ENCODE measurements at regions not wholly inside any gene's neighbourhood (a gene's known extent, or its start where the extent isn't known, plus 50 kb on each side); places are given as distances from the start of the nearest gene placed in this dataset.

DNA sequence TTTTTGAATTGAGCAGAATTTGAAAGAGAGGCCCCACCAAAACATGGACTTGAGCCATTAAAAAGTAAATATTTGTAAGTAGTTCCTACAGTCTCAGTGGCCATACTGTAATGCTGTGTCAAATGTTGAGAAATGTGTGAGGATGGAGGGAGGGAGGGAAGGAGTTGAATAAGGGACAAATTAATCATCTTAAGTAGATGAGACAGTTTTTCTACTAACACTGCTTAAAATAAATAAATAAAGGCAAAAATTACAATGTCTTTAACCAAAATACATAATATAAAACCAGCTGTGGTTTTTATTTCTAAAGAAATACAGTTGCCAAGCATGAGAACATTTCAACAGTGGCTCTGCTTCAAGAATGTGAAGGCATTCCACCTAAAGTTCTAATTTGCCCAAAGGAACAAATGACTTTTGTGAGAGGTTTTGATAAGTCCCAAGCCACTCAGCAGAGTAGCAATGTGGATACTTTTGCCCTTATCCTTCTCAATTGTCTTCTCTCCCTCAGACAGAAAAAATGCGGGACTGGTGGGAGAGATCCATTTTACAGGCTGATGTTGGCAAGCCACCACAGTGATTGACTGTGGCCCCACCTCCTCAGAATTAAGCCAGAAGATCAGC is 427.0 kb upstream of the RARB start:
- intact Hi-C loops (cut with DNase I, micrococcal nuclease) = no loop called here
- Histone ChIP-seq H3K4me3 (no peak overlapping the region), H3K4me1 (ENCODE audit: low read depth) (no peaks in the 10 kb centered on the region), H3K9me3 (no peaks in the 10 kb centered on the region), H3K36me3 (ENCODE audit: low read depth) (no peaks in the 10 kb centered on the region)
- ATAC-seq (no peak), DNase-seq (no peak)
- TF ChIP-seq, protein P1, sequence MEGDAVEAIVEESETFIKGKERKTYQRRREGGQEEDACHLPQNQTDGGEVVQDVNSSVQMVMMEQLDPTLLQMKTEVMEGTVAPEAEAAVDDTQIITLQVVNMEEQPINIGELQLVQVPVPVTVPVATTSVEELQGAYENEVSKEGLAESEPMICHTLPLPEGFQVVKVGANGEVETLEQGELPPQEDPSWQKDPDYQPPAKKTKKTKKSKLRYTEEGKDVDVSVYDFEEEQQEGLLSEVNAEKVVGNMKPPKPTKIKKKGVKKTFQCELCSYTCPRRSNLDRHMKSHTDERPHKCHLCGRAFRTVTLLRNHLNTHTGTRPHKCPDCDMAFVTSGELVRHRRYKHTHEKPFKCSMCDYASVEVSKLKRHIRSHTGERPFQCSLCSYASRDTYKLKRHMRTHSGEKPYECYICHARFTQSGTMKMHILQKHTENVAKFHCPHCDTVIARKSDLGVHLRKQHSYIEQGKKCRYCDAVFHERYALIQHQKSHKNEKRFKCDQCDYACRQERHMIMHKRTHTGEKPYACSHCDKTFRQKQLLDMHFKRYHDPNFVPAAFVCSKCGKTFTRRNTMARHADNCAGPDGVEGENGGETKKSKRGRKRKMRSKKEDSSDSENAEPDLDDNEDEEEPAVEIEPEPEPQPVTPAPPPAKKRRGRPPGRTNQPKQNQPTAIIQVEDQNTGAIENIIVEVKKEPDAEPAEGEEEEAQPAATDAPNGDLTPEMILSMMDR (IDR thresholded peaks at IDR 0.05) = no peak

DNA sequence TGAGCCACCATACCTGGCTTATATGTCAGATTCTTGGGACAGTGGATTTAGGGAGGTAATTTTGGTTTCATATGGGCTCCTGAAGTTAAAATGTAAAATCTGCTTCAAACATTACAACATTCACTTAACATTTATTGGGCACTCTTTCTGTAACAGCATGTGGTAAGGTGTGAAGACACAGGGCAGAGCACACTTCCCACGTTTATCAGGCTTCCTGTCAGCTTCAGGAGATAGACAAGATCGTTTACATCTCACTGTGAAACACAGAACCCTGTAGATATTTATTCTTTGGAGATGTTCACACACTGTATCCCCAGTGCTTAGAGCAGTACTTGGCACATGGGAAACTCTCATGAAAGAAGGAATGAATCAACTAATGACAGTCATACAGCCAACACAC is 426.0 kb upstream of the RARB start:
- TF ChIP-seq, protein P1 (IDR thresholded peaks at IDR 0.05) = no peak

DNA sequence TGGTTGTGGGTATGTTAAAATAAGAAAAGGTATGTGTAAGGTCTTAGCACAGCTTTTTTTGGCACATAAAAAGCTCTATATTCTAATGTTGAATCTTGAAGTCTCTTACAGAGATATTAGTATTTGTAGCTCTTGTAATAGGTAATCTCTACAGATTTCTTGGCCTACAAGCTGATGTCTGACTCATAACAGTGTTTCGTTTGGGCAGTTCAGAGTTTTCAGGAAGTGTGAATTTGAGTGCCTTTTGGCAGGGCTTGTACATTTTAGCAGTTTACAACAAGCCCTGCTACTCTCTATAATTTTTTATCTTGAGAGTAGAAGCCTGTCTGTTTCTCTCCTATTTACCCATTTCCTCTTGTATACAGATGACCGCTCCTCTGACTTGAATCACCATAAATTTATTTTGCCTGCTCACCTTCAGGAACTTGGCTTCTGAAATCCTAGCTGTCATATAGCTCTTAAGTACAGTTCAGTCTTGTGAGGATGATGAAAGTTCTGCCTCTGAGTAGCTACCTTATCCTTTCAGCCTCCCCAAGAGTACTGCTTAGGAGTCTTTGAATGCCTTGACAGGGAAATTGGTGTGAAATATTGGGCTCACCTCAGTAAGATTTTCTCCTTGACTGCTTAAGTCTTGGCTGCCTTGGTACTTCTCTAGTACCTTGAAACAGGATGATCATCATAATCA is 419.9 kb upstream of the RARB start:
- Histone ChIP-seq H3K36me3 (ENCODE audit: low read depth) (no peaks in the 10 kb centered on the region), H3K9me3 (no peaks in the 10 kb centered on the region), H3K4me1 (ENCODE audit: low read depth) (no peaks in the 10 kb centered on the region), H3K4me3 (no peak overlapping the region)
- TF ChIP-seq, protein P1 (IDR thresholded peaks at IDR 0.05) = no peak
- ATAC-seq = peak; percentile 53
- no peak for DNase-seq
- intact Hi-C loops (cut with DNase I, micrococcal nuclease) = no loop called here

More for the DNA sequence above, 426.0 kb upstream of the RARB start:
- Histone ChIP-seq H3K9me3 (no peaks in the 10 kb centered on the region), H3K36me3 (ENCODE audit: low read depth) (no peaks in the 10 kb centered on the region), H3K4me1 (ENCODE audit: low read depth) (no peaks in the 10 kb centered on the region), H3K4me3 (no peak overlapping the region)
- intact Hi-C loops (cut with DNase I, micrococcal nuclease) = no loop called here
- ATAC-seq = no peak
- no peak for DNase-seq

DNA sequence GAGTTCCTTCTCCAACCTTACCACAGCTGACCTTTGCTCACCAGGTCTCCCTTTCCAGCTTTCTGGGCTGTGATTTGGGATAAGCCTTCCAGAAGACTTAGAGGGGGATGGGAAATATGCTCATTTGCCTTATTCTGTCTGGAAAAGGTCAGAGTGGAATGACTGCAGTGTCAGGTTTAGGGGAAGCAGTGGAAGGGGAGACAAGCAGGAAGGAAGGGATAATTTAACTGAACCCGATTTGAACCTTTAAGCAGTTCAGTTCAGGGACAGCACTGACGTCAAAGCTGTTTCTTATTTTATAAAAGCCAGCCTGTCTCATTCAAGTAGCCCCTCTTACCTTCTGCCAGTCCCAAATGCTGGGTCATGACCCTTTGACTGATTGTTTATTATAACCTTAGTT is 418.4 kb upstream of the RARB start:
- DNase-seq = no peak
- no peaks in the 10 kb centered on the region for H3K36me3 ChIP-seq (ENCODE audit: low read depth)
- intact Hi-C loops (cut with DNase I, micrococcal nuclease) = no loop called here

DNA sequence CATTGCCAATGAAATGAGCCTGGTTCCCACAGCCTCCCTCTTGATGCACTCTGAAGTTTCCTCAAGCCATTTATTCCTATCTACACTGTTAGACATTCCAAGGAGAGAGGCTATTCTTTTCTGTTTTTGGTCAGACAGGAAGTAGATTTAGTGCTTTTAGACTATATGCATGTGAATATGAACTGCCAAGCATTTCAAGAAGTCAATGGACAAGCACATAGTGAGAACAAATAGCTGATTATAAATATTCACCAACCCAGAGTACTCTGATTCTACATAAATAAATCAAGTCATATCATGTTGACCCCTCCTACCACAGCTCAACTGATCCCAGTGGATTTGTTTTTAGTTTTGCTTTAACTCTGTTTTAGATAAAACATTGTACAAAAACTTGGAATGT is 412.5 kb upstream of the RARB start:
- Histone ChIP-seq H3K9me3 (no peaks in the 10 kb centered on the region), H3K36me3 (ENCODE audit: low read depth) (no peaks in the 10 kb centered on the region), H3K4me1 (ENCODE audit: low read depth) (no peaks in the 10 kb centered on the region), H3K4me3 (no peak overlapping the region)
- intact Hi-C loops (cut with DNase I, micrococcal nuclease) = no loop called here
- TF ChIP-seq, protein P1 (IDR thresholded peaks at IDR 0.05) = no peak
- no peak for DNase-seq
- ATAC-seq = no peak

More for the DNA sequence above, 418.4 kb upstream of the RARB start:
- Histone ChIP-seq H3K4me1 (ENCODE audit: low read depth) (no peaks in the 10 kb centered on the region), H3K9me3 (no peaks in the 10 kb centered on the region), H3K4me3 (no peak overlapping the region)
- ATAC-seq = no peak
- TF ChIP-seq, protein P1 (IDR thresholded peaks at IDR 0.05) = no peak

Measured in mucosa of descending colon (tissue), 3 donors.